ENCODE measurements at regions not wholly inside any gene's neighbourhood (a gene's known extent, or its start where the extent isn't known, plus 50 kb on each side); places are given as distances from the start of the nearest gene placed in this dataset.
"Not testable (repeated sequence)": the region's sequence is repeated elsewhere in the genome, so short reads cannot be mapped to it uniquely, and the experiment has no call there.

GRCh38 chr11:134967746-134968145 is 555.7 kb upstream of the B3GAT1 start:
- no peak for DNase-seq (ENCODE audit: extremely low read depth in 1 of 4, low spot score in 3 of 4)
- CTCF ChIA-PET (ENCODE audit: low intra/inter-chr PET ratio): no interaction called here

GRCh38 chr11:134961386-134961785 is 549.3 kb upstream of the B3GAT1 start:
- H3K4me3 ChIP-seq; H3K79me2 ChIP-seq (ENCODE audit: control insufficient read depth, insufficient read depth, low read length); CTCF ChIA-PET (ENCODE audit: low intra/inter-chr PET ratio); POLR2A ChIA-PET; in situ Hi-C loops (cut with MboI); BruUV-seq (replicated peaks); DNase-seq (ENCODE audit: extremely low read depth in 1 of 4, low spot score in 3 of 4); intact Hi-C loops (cut with micrococcal nuclease); H2AFZ ChIP-seq (ENCODE audit: low read depth, low read length); H3K27ac ChIP-seq (ENCODE audit: extremely low read depth, low read depth, low read length); H3K36me3 ChIP-seq (ENCODE audit: control insufficient read depth, insufficient read depth, low read length); H3K9me3 ChIP-seq (replicated peaks; ENCODE audit: control insufficient read depth, insufficient read depth, low read depth, low read length); H3K4me2 ChIP-seq (ENCODE audit: insufficient read depth, low read length); H3K4me1 ChIP-seq (replicated peaks in 1 of 2; ENCODE audit: control insufficient read depth in 2 of 2, insufficient read depth in 2 of 2, low read length in 2 of 2); H3K9me1 ChIP-seq (ENCODE audit: control insufficient read depth, insufficient read depth, low read length); H3K9ac ChIP-seq (ENCODE audit: insufficient read depth in 1 of 2, low read depth in 2 of 2, low read length in 2 of 2); H4K20me1 ChIP-seq (replicated peaks; ENCODE audit: control insufficient read depth, insufficient read depth, low read length); ATAC-seq; FAIRE-seq: not testable (repeated sequence)
- 22% methylated on average over 27 of the region's 30 CpGs for WGBS (ENCODE audit: insufficient coverage, low coverage, missing lambda C conversion rate)
- peaks cover 7 to 14% of the 10 kb centered on the region in 2 experiments; a peak in 4 of 5 replicates for H3K27me3 ChIP-seq (ENCODE audit: control insufficient read depth in 2 of 2, insufficient read depth in 2 of 2, low read length in 2 of 2)

More at GRCh38 chr11:134967746-134968145, 555.7 kb upstream of the B3GAT1 start:
- no TSS peak for BruUV-seq (replicated peaks)
- no peak overlapping the region for H2AFZ ChIP-seq (ENCODE audit: low read depth, low read length)
- H3K4me1 ChIP-seq (replicated peaks in 1 of 2; ENCODE audit: control insufficient read depth in 2 of 2, insufficient read depth in 2 of 2, low read length in 2 of 2): no peaks in the 10 kb centered on the region
- WGBS (ENCODE audit: insufficient coverage, low coverage, missing lambda C conversion rate): 3% methylated on average over 2 of the region's 2 CpGs
- no peaks in the 10 kb centered on the region for H3K36me3 ChIP-seq (ENCODE audit: control insufficient read depth, insufficient read depth, low read length)
- POLR2A ChIA-PET: no interaction called here
- H3K27me3 ChIP-seq (ENCODE audit: control insufficient read depth in 2 of 2, insufficient read depth in 2 of 2, low read length in 2 of 2): no peaks in the 10 kb centered on the region
- no peak for TF ChIP-seq TEAD4 (IDR thresholded peaks at IDR 0.05; ENCODE audit: low read length)
- TF ChIP-seq TEAD4 (CRISPR knock-in tag; IDR thresholded peaks at IDR 0.05; ENCODE audit: borderline replicate concordance): no peak
- TF ChIP-seq MAFG (tag; conservative IDR thresholded peaks at IDR 0.05): no peak
- TF ChIP-seq ETS2 (tag; IDR thresholded peaks at IDR 0.05; ENCODE audit: borderline replicate concordance, poor library complexity, severe bottlenecking): no peak
- no peak for TF ChIP-seq RBM39 (optimal IDR thresholded peaks at IDR 0.05; ENCODE audit: low read depth, low read length)
- TF ChIP-seq BDP1 (IDR thresholded peaks at IDR 0.05; ENCODE audit: insufficient read depth, insufficient read length): no peak
- TF ChIP-seq NUFIP1 (IDR thresholded peaks at IDR 0.05; ENCODE audit: partially characterized antibody): no peak
- TF ChIP-seq BRF2 (IDR thresholded peaks at IDR 0.05; ENCODE audit: borderline replicate concordance, insufficient read depth, insufficient read length): no peak
- no peak for TF ChIP-seq PKNOX1 (IDR thresholded peaks at IDR 0.05)
- no peak for TF ChIP-seq ZNF444 (CRISPR knock-in tag; IDR thresholded peaks at IDR 0.05)
- TF ChIP-seq ZNF75A (CRISPR knock-in tag; IDR thresholded peaks at IDR 0.05): no peak
- no peak for TF ChIP-seq XRCC3 (IDR thresholded peaks at IDR 0.05)
- no peak for TF ChIP-seq HDAC8 (tag; IDR thresholded peaks at IDR 0.05)
- TF ChIP-seq TFAM (CRISPR knock-in tag; conservative IDR thresholded peaks at IDR 0.05): no peak
- TF ChIP-seq KDM2B (CRISPR knock-in tag; IDR thresholded peaks at IDR 0.05): no peak
- no peak for TF ChIP-seq ZFP30 (CRISPR knock-in tag; IDR thresholded peaks at IDR 0.05; ENCODE audit: borderline replicate concordance)
- no peak for TF ChIP-seq ZNF197 (CRISPR knock-in tag; IDR thresholded peaks at IDR 0.05; ENCODE audit: low read depth)
- TF ChIP-seq NFIX (CRISPR knock-in tag; IDR thresholded peaks at IDR 0.05; ENCODE audit: low read depth): no peak
- no peak for TF ChIP-seq EHMT2 (IDR thresholded peaks at IDR 0.05)
- no peak for TF ChIP-seq SRSF7 (optimal IDR thresholded peaks at IDR 0.05; ENCODE audit: low read depth, low read length)
- no peaks in the 10 kb centered on the region for H3K9me3 ChIP-seq (replicated peaks; ENCODE audit: control insufficient read depth, insufficient read depth, low read depth, low read length)
- no peak overlapping the region for H3K4me2 ChIP-seq (ENCODE audit: insufficient read depth, low read length)
- no peak for ATAC-seq
- intact Hi-C loops (cut with micrococcal nuclease): no loop called here
- no peak overlapping the region for H3K9ac ChIP-seq (ENCODE audit: insufficient read depth in 1 of 2, low read depth in 2 of 2, low read length in 2 of 2)
- in situ Hi-C loops (cut with MboI): no loop called here
- no peaks in the 10 kb centered on the region for H3K9me1 ChIP-seq (ENCODE audit: control insufficient read depth, insufficient read depth, low read length)
- no peaks in the 10 kb centered on the region for H4K20me1 ChIP-seq (replicated peaks; ENCODE audit: control insufficient read depth, insufficient read depth, low read length)
- H3K79me2 ChIP-seq (ENCODE audit: control insufficient read depth, insufficient read depth, low read length): no peaks in the 10 kb centered on the region
- H3K4me3 ChIP-seq: no peak overlapping the region
- H3K27ac ChIP-seq (ENCODE audit: extremely low read depth, low read depth, low read length): no peak overlapping the region
- no peak for FAIRE-seq
